ENCODE measurements at regions not wholly inside any gene's neighbourhood (a gene's known extent, or its start where the extent isn't known, plus 50 kb on each side); places are given as distances from the start of the nearest gene placed in this dataset.

GRCh38 chr4:107148904-107149303 lies 112.8 kb upstream of the DKK2 start:
- TF ChIP-seq CTCF (conservative IDR thresholded peaks at IDR 0.05; ENCODE audit: low read length), result no peak
- TF ChIP-seq EZH2phosphoT487 (IDR thresholded peaks at IDR 0.05; ENCODE audit: borderline replicate concordance), result no peak

Measured in Loucy (cell line).